Suppressor macrophage treated with lipopolysaccharide for 1 hour (primary cell): ENCODE measurements at regions not wholly inside any gene's neighbourhood (a gene's known extent, or its start where the extent isn't known, plus 50 kb on each side); places are given as distances from the start of the nearest gene placed in this dataset.

Experiments used
- DNase-seq, 3 donors: peaks; one replicate each; pipeline ENCODE4 v3.0.0-alpha.2; 2020 to 2022

DNA sequence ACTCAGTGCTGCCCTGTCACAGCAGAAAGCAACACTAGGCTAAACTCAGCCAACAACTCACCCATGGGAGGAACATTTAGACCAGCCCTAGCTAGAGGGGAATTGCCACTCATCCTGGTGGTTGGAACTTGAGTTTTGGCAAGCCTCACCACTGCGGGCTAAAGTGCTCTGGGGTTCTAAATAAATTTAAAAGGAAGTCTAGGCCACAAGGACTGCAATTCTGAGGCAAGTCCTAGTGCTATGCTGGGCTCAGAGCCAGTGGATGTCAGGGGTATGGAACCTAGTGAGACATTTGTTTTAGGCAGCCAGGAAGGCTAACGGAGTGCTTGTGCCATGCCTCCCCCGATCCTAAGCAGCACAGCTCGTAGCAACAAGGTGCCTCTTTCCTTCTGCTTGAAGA lies 78.0 kb downstream of the RGS13 start:
- DNase-seq, result no peak

DNA sequence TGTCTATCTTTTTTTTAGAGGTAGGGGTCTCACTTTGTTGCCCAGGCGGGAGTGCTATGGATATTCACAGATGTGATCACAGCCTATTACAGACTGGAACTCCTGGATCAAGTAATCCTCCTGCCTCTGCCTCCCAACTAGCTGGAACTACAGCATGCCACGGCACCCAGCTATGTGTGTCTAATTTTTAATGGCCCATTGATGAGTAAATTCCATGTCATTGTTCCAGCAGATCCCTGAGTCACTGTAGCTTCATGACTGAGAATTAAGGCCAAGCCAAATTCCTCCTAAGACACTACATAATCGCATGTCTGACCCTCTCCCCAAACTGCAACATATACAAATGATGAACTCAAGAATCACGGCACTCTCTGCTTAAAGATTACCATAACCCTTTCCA lies 84.2 kb upstream of the RGS2 start:
- no peak for DNase-seq

- no peak for DNase-seq
These were observed 81.9 kb upstream of the RGS2 start for GRCh38 chr1:192726820-192727504.

DNA sequence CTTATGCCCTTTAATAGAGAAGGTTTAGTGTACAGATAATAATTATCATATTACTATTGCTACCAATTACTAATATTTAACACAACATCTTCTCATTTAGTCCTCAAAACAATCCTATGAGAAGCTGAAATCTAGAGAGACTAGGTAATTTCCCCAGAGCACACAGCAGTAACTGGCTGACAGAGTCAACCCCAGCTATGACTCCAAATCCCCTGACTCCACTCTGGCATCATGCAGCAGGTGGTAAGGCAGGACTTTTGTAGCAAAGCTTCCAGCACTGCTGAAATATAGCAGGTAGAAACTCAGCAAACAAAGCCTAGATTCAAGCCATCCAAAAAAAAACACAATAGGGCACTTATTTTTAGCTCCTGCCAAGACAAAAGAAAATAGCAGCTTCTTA lies 79.3 kb upstream of the RGS2 start:
- no peak for DNase-seq

GRCh38 chr1:192730198-192730597 lies 78.6 kb upstream of the RGS2 start:
- no peak for DNase-seq

- peak in 2 of 3 donors; percentile 1 to 8 for DNase-seq
These were observed 76.1 kb upstream of the RGS2 start for GRCh38 chr1:192732787-192733186.

- no peak for DNase-seq
These were observed 73.4 kb upstream of the RGS2 start for GRCh38 chr1:192735298-192735915.

DNA sequence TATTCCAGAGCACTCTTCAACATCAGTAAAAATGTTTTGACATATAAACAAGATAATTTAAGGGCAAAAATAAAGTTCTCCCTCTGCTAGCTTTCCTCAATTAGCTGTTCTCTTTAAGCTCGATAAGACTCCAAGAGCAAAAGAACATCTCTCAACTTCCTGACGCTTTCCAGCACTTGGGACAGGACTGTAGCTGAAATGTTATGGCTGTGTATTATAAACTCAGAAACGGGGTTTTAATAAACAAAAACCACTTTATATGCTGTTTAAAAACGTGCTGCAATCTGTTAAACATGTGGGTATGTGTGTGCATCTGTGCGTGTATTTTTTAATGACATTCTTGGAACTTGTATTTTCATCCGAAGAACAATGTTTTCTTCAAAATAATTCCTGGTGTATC lies 71.5 kb upstream of the RGS2 start:
- no peak for DNase-seq

GRCh38 chr1:192739476-192740184 lies 69.2 kb upstream of the RGS2 start:
- no peak for DNase-seq

DNA sequence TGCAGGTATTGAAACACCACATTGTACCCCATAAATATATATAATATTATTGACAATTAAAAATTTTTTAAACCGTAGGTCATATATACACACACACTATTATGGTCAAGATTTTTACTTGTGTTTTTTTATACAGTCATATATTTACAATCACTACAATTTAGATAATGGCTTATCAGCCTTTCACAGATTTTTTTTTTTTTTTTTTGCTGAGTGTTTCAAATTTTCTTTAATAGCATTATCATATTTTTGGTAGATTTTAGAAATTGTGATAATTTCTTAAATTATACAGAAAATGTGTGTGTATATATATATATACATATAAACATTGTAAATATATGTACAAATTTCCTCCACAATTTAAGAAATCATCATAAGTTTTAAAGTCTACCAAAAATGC lies 68.6 kb upstream of the RGS2 start:
- DNase-seq, result no peak

- no peak for DNase-seq
These were observed 67.7 kb upstream of the RGS2 start for GRCh38 chr1:192741095-192741494.

GRCh38 chr1:192747301-192747700 lies 61.5 kb upstream of the RGS2 start:
- DNase-seq, result no peak

- peak in 1 of 3 donors; percentile 4 for DNase-seq
These were observed 60.9 kb upstream of the RGS2 start for GRCh38 chr1:192747943-192748342.

GRCh38 chr1:192749349-192749748 lies 59.5 kb upstream of the RGS2 start:
- DNase-seq, result no peak

DNA sequence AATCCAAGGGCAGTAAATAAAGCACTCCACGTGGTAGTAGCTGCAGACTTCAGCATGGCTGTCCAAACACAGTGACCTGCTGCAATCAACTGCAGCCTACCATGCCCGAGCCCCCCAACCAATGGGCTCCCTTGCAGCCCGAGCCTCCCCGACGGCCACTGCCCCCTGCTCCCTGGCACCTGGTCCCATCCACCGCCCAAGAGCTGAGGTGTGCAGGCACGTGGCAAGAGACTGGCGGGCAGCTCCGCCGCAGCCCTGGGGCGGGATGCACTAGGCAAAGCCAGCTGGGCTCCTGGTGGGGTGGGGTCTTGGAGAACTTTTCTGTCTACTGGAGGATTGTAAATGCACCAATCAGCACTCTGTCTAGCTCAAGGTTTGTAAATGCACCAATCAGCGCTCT lies 57.6 kb upstream of the RGS2 start:
- no peak for DNase-seq

- no peak for DNase-seq
These were observed 52.5 kb upstream of the RGS2 start for GRCh38 chr1:192756314-192756713.

GRCh38 chr1:192756847-192757246 lies 52.0 kb upstream of the RGS2 start:
- DNase-seq, result no peak

GRCh38 chr1:192758492-192758891 lies 50.3 kb upstream of the RGS2 start:
- DNase-seq, result no peak
